GM23338 (cell line): ENCODE measurements at regions not wholly inside any gene's neighbourhood (a gene's known extent, or its start where the extent isn't known, plus 50 kb on each side); places are given as distances from the start of the nearest gene placed in this dataset.

Source experiments
- ATAC-seq: fragments of 200-7000 bp; cut with Tn5 transposase; 3 replicates; pipeline ENCODE4 v1.9.1; 2020
- DNase-seq: peaks from one replicate; pipeline ENCODE4 v3.0.0-alpha.2; 2015; ENCODE audit warnings: low spot score
- H2AFZ ChIP-seq: fragments of 200-600 bp; sonication (generic); 2 replicates; pipeline ENCODE4 v1.8.0; 2016; ENCODE audit warnings: antibody characterized with exemption, mild to moderate bottlenecking, moderate library complexity
- H3F3A ChIP-seq: fragments of 200-600 bp; sonication (generic); replicated peaks from 2 replicates; pipeline ENCODE4 v1.8.0; 2017; ENCODE audit warnings: antibody characterized with exemption, mixed run types, low read depth
- H3K27ac ChIP-seq: fragments of 200-600 bp; sonication (generic); 2 replicates; pipeline ENCODE4 v1.6.1; 2016; ENCODE audit warnings: low read depth
- H3K27me3 ChIP-seq: fragments of 200-600 bp; sonication (generic); 2 replicates; pipeline ENCODE4 v1.8.0; 2016; ENCODE audit warnings: mild to moderate bottlenecking, mixed run types, moderate library complexity; ENCODE audit not compliant: insufficient read depth
- H3K36me3 ChIP-seq: fragments of 200-600 bp; sonication (generic); 2 replicates; pipeline ENCODE4 v1.8.0; 2016; ENCODE audit warnings: mild to moderate bottlenecking; ENCODE audit not compliant: insufficient read depth
- H3K4me1 ChIP-seq: fragments of 200-600 bp; sonication (generic); 2 replicates; pipeline ENCODE4 v1.8.0; 2016; ENCODE audit warnings: mild to moderate bottlenecking, moderate library complexity; ENCODE audit not compliant: insufficient read depth
- H3K4me2 ChIP-seq: fragments of 200-600 bp; sonication (generic); 2 replicates; pipeline ENCODE4 v1.7.1; 2017; ENCODE audit warnings: mixed run types
- H3K4me3 ChIP-seq: fragments of 200-600 bp; sonication (generic); 2 replicates; pipeline ENCODE4 v1.6.1; 2016; ENCODE audit warnings: mixed run types
- H3K79me2 ChIP-seq: fragments of 200-600 bp; sonication (generic); replicated peaks from 2 replicates; pipeline ENCODE4 v1.8.0; 2017; ENCODE audit warnings: mild to moderate bottlenecking; ENCODE audit not compliant: insufficient read depth
- H3K9me2 ChIP-seq: fragments of 200-600 bp; sonication (generic); 2 replicates; pipeline ENCODE4 v1.8.0; 2017; ENCODE audit not compliant: insufficient read depth
- H4K20me1 ChIP-seq: fragments of 200-600 bp; sonication (generic); replicated peaks from 2 replicates; pipeline ENCODE4 v1.8.0; 2017; ENCODE audit warnings: mild to moderate bottlenecking; ENCODE audit not compliant: insufficient read depth
- H3K27ac Mint-ChIP-seq: 2 replicates; pipeline ENCODE4 v1.8.0; 2020; ENCODE audit warnings: inconsistent platforms, mild to moderate bottlenecking, moderate library complexity, mixed read lengths
- H3K27me3 Mint-ChIP-seq: 3 replicates; pipeline ENCODE4 v1.8.0; 2022; ENCODE audit warnings: low read depth, mild to moderate bottlenecking, moderate library complexity, mixed read lengths, inconsistent platforms; ENCODE audit not compliant: insufficient read depth, poor library complexity
- H3K36me3 Mint-ChIP-seq: 3 replicates; pipeline ENCODE4 v1.8.0; 2021; ENCODE audit warnings: low read depth, mild to moderate bottlenecking, inconsistent platforms, moderate library complexity, mixed read lengths
- H3K4me1 Mint-ChIP-seq: 3 replicates; pipeline ENCODE4 v1.8.0; 2020; ENCODE audit warnings: mild to moderate bottlenecking, inconsistent platforms, mixed read lengths
- H3K4me3 Mint-ChIP-seq: 3 replicates; pipeline ENCODE4 v1.8.0; 2021; ENCODE audit warnings: moderate library complexity, mild to moderate bottlenecking, inconsistent platforms, mixed read lengths
- H3K9me3 Mint-ChIP-seq: 3 replicates; pipeline ENCODE4 v1.8.0; 2020; ENCODE audit warnings: moderate library complexity, mild to moderate bottlenecking, inconsistent platforms, mixed read lengths
- CTCF ChIP-seq, 2 experiments: fragments of 200-600 bp in 1 of 2; sonication (generic) in 1 of 2; conservative IDR thresholded peaks; 2 replicates each; pipeline versions ENCODE4 v1.5.1 to v1.6.1; 2016 to 2017; ENCODE audit warnings: antibody characterized with exemption in 2 of 2, low read depth in 2 of 2, mild to moderate bottlenecking in 2 of 2, moderate library complexity in 1 of 2
- EZH2 ChIP-seq: fragments of 200-600 bp; sonication (generic); IDR thresholded peaks from one replicate; pipeline ENCODE4 v1.8.0; 2017; ENCODE audit warnings: antibody characterized with exemption, mild to moderate bottlenecking, low read depth; ENCODE audit not compliant: unreplicated experiment
- EZH2phosphoT487 ChIP-seq: fragments of 200-600 bp; sonication (generic); IDR thresholded peaks from one replicate; pipeline ENCODE4 v1.8.1; 2018; ENCODE audit warnings: antibody characterized with exemption; ENCODE audit not compliant: unreplicated experiment
- JUNB ChIP-seq: IDR thresholded peaks from one replicate; pipeline ENCODE4 v1.6.1; 2016; ENCODE audit warnings: antibody characterized with exemption; ENCODE audit not compliant: unreplicated experiment
- NANOG ChIP-seq: IDR thresholded peaks from 2 replicates; pipeline ENCODE4 v1.6.1; 2016; ENCODE audit warnings: antibody characterized with exemption, borderline replicate concordance
- POLR2AphosphoS5 ChIP-seq: IDR thresholded peaks from 2 replicates; pipeline ENCODE4 v1.6.1; 2016; ENCODE audit warnings: antibody characterized with exemption, low read depth
- REST ChIP-seq: IDR thresholded peaks from one replicate; pipeline ENCODE4 v1.6.1; 2018; ENCODE audit warnings: antibody characterized with exemption; ENCODE audit not compliant: unreplicated experiment
- STAT1 ChIP-seq: IDR thresholded peaks from one replicate; pipeline ENCODE4 v1.6.1; 2016; ENCODE audit warnings: antibody characterized with exemption; ENCODE audit not compliant: unreplicated experiment
- ZNF114 ChIP-seq: fragments of 250-450 bp; sonication (Bioruptor Pico); IDR thresholded peaks from 2 replicates; pipeline ENCODE4 v1.5.0; 2020; ENCODE audit warnings: mild to moderate bottlenecking, moderate library complexity
- ZNF331 ChIP-seq: fragments of 250-450 bp; sonication (Bioruptor Pico); IDR thresholded peaks from 2 replicates; pipeline ENCODE4 v1.5.0; 2020; ENCODE audit warnings: low read depth, mild to moderate bottlenecking, moderate library complexity
- ZNF462 ChIP-seq: fragments of 250-450 bp; sonication (Bioruptor Pico); IDR thresholded peaks from 2 replicates; pipeline ENCODE4 v1.5.0; 2020; ENCODE audit warnings: mild to moderate bottlenecking, moderate library complexity

GRCh38 chr5:168126606-168127005 lies 164.8 kb upstream of the WWC1 start:
- Mint-ChIP-seq H3K4me3 (no peak overlapping the region), H3K27me3 (no peaks in the 10 kb centered on the region), H3K27ac (no peak overlapping the region), H3K9me3 (no peaks in the 10 kb centered on the region), H3K36me3 (no peaks in the 10 kb centered on the region), H3K4me1 (peaks cover 18% of the 10 kb centered on the region; the same call in 2 of the 3 replicates)
- no peak for TF ChIP-seq POLR2AphosphoS5
- no peak for TF ChIP-seq EZH2
- no peak for TF ChIP-seq JUNB
- TF ChIP-seq EZH2phosphoT487 = no peak
- TF ChIP-seq REST = no peak
- TF ChIP-seq ZNF114 (CRISPR knock-in tag) = no peak
- no peak for TF ChIP-seq NANOG
- no peak for TF ChIP-seq ZNF462
- no peak for TF ChIP-seq ZNF331 (CRISPR knock-in tag)
- TF ChIP-seq STAT1 = no peak
- TF ChIP-seq CTCF (conservative IDR thresholded peaks at IDR 0.05; ENCODE audit: low read depth in 2 of 2) = no peak
- Histone ChIP-seq H3F3A (no peaks in the 10 kb centered on the region), H2AFZ (no peak overlapping the region), H3K27ac (no peak overlapping the region), H3K9me2 (no peaks in the 10 kb centered on the region; the same call in 1 of the 2 replicates), H3K4me3 (no peak overlapping the region), H3K4me1 (peaks cover 8% of the 10 kb centered on the region; the same call in 1 of the 2 replicates), H3K36me3 (no peaks in the 10 kb centered on the region), H3K27me3 (no peaks in the 10 kb centered on the region), H3K79me2 (no peaks in the 10 kb centered on the region), H3K4me2 (no peak overlapping the region), H4K20me1 (no peaks in the 10 kb centered on the region)
- no peak for DNase-seq
- no peak for ATAC-seq
